GM19455 (cell line): ENCODE measurements at regions not wholly inside any gene's neighbourhood (a gene's known extent, or its start where the extent isn't known, plus 50 kb on each side); places are given as distances from the start of the nearest gene placed in this dataset.

Experiments
- ATAC-seq: cut with Tn5 transposase; IDR thresholded peaks from one replicate; pipeline ENCODE4 v1.9.1; 2021; ENCODE audit not compliant: unreplicated experiment

DNA sequence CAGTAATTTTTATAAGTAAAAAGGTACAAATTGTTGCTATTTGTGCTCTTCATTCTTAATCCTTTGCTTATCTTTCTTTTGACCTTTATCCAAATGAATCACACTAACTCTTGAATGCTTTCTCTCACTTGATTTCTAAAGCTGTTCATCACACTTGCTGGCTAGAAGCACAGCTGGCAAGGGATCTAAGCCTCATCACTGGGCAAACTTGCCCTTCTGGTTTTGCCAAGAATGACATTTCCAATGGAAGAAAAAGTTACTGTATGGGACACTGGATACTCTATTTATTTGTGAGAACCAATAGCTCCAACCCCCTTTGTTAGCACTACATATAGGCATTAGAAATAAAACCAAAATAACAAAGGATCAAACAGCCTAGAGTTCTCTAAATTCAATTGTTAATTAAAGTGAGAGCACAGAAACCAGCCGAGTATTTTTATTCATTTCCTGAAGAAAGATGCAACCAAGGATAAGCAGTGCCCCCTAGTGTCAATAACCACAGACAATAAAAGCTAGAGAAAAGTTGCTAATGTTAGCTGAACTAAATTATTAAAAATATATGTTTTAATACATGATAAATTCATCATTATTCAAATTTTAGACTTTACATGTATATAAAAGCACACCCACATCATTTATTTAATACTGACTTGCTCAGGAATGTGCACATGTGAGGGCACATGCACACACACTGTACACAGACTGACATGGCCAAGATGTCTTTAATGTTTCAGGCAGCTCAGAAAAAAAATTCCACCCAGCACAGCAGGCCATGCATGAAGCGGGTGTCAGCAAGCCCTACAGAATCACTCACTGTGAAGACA, 59.8 kb upstream of the POU5F2 start:
- ATAC-seq = peak; percentile 72

DNA sequence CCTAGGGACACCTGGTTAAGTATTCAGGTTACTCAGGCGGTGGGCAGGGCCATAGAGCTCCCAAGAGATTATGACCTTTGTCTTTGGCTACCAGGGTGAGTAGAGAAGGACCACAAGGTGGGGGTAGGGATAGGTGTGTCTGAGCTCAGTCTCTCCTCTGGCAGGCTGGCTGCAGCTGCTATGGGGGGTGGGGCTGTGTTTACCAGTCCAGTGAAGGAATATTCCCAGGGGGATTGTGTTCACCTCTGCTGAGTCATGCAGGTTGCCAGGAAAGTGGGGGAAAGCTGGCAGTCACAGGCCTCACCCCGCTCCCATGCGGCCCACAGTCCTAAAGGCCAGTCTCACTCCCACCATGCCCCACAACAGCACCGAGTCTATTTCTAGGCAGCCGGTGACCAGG, 53.6 kb upstream of the POU5F2 start:
- no peak for ATAC-seq

DNA sequence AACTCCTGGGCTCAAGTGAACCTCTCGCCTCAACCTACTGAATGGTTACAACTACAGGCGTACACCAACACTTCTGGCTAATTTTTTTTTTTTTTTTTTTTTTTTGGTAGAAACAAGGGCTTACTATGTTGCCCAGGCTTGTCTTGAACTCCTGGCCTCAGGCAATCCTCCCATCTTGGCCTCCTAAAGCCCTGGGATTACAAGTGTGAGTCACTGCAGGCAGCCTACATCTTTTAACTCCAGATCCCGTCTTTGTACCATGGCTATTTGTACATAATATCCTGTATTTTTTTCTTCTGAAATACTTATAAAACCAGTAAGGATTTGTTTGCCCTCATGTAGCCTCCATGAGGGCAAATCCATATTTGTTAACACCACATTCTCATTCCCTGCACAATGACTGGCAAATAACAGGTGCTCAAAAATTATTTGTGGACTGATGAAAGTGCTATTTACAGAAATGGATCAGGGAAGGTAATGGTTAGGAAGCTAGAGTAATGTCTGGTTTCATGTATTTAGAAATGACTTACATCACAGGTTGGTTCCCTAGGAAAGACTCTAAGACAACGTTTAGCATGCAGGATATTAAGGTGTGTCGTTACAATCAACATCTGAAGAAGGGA, 51.9 kb upstream of the POU5F2 start:
- ATAC-seq = no peak

DNA sequence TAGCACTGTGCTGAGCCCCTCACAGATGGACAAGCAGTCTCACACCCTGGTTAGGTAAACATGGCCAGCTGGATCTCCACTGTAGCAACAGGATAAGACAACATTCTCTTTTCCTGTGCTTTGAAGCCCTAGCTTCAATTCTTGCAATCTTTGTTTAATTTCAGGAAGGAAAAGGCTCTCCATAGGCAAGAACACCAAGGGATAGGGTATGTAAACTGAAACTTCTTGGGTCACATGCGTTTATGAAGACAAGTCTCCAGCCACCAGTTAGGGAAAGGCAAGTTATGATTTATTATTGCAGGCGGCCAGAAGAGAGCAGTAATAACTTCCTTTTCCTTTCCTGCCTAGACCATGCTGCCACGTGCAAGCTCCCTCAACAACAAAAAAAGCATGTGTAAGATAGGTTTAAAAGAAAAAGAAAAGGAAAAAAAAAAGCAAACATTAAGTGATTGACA, 50.1 kb upstream of the POU5F2 start:
- ATAC-seq = no peak
